Liver (tissue), 2 donors: ENCODE measurements at regions not wholly inside any gene's neighbourhood (a gene's known extent, or its start where the extent isn't known, plus 50 kb on each side); places are given as distances from the start of the nearest gene placed in this dataset.

ENCODE experiments used
- YY1 ChIP-seq: IDR thresholded peaks from 2 replicates; pipeline ENCODE4 v1.6.1; 2016; ENCODE audit warnings: antibody characterized with exemption, mild to moderate bottlenecking
- TF ChIP-seq, protein P1 (sequence below): fragments of 150-350 bp; IDR thresholded peaks from 2 replicates; pipeline ENCODE4 v1.5.1; 2017; ENCODE audit warnings: improper control_type of control experiment, low read depth, low read length; ENCODE audit not compliant: missing input control
- donor health status: healthy.

DNA sequence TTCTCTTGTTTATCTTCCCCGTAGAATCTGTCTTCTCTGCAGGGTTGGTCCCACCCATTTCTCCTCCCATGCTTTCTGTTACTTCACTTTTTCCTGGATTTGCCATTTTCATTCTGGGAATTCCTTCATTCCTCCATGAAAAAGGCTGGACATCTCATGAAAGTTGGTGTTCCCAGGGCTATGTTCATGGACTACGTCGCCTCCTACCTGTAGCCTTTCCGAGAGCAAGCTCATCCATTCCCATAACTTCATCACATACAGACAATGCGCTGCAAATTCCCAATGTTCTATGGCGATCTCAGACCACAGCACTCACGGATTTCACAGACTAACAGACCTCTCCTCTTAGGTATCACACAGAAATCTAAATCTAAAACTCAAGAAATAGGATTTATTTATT is 217.1 kb downstream of the EXOC5 start:
- TF ChIP-seq YY1 = no peak
- TF ChIP-seq, protein P1, sequence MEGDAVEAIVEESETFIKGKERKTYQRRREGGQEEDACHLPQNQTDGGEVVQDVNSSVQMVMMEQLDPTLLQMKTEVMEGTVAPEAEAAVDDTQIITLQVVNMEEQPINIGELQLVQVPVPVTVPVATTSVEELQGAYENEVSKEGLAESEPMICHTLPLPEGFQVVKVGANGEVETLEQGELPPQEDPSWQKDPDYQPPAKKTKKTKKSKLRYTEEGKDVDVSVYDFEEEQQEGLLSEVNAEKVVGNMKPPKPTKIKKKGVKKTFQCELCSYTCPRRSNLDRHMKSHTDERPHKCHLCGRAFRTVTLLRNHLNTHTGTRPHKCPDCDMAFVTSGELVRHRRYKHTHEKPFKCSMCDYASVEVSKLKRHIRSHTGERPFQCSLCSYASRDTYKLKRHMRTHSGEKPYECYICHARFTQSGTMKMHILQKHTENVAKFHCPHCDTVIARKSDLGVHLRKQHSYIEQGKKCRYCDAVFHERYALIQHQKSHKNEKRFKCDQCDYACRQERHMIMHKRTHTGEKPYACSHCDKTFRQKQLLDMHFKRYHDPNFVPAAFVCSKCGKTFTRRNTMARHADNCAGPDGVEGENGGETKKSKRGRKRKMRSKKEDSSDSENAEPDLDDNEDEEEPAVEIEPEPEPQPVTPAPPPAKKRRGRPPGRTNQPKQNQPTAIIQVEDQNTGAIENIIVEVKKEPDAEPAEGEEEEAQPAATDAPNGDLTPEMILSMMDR = no peak
